ENCODE measurements at regions not wholly inside any gene's neighbourhood (a gene's known extent, or its start where the extent isn't known, plus 50 kb on each side); places are given as distances from the start of the nearest gene placed in this dataset.

DNA sequence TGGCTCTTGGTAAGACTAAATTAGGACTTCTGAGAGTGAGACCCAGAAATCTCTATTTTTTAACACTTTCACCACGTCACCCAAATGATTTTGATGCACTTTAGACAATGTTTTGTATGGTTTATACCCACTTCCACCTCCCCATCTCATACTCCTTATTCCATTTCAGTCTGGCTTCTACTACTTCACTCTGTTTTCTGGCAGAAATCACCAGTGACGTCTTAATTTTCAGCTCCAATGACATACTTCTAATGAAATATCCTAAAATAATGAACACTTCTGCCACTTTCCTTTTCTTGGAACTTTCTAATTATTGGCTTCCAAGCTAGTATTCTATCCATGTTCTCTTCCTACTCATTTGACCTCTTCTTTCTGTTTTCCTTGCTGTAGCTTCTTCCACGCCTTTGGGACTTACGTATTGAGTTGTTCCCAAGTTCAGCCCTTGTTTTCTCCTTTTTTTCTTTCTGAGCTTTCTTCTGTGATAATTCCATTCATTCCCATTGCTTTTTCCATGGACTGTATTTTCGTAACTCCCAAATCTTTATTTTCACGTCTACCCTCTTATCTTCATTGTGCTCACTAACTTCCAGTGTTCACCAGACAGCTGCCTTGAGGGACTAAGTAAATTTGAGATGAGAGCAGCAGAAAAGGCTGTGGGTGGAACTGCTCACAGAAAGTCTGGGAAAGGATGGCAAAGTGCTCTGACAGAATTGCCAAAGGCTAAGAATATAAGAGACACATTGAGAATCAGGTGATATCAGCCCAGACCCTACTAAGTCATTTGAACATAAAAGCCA lies 115.8 kb downstream of the CAPZA3 start:
- Histone ChIP-seq H3K4me3 (ENCODE audit: insufficient read depth, low read depth, low read length) (no peak overlapping the region), H3K9me3 (ENCODE audit: insufficient read depth, low read depth, low read length) (no peaks in the 10 kb centered on the region), H3K27ac (ENCODE audit: low read depth, low read length) (no peak overlapping the region), H3K4me2 (ENCODE audit: low read length) (no peak overlapping the region), H2AFZ (ENCODE audit: low read depth, low read length) (no peak overlapping the region), H3K4me1 (ENCODE audit: insufficient read depth, low read length) (no peaks in the 10 kb centered on the region), H3K36me3 (ENCODE audit: insufficient read depth, low read length) (no peaks in the 10 kb centered on the region), H3K9ac (ENCODE audit: low read length) (no peak overlapping the region), H3K27me3 (ENCODE audit: insufficient read depth, low read length) (no peaks in the 10 kb centered on the region), H4K20me1 (ENCODE audit: insufficient read depth, low read length) (no peaks in the 10 kb centered on the region), H3K79me2 (ENCODE audit: insufficient read depth, low read length) (no peaks in the 10 kb centered on the region)
- DNase-seq (ENCODE audit: low read depth) (no peak), FAIRE-seq (no peak)
- Mint-ChIP-seq H3K4me1 (ENCODE audit: low read depth, unreplicated experiment) (peaks cover 12% of the 10 kb centered on the region), H3K27ac (ENCODE audit: unreplicated experiment) (no peak overlapping the region), H3K4me3 (ENCODE audit: unreplicated experiment) (no peak overlapping the region), H3K27me3 (ENCODE audit: low read depth, unreplicated experiment) (peaks cover 3% of the 10 kb centered on the region), H3K9me3 (ENCODE audit: unreplicated experiment) (no peaks in the 10 kb centered on the region), H3K36me3 (ENCODE audit: low read depth, unreplicated experiment) (no peaks in the 10 kb centered on the region)
- TF ChIP-seq EZH2 (IDR thresholded peaks at IDR 0.05; ENCODE audit: insufficient read depth, low read length): no peak
- TF ChIP-seq, protein P1, sequence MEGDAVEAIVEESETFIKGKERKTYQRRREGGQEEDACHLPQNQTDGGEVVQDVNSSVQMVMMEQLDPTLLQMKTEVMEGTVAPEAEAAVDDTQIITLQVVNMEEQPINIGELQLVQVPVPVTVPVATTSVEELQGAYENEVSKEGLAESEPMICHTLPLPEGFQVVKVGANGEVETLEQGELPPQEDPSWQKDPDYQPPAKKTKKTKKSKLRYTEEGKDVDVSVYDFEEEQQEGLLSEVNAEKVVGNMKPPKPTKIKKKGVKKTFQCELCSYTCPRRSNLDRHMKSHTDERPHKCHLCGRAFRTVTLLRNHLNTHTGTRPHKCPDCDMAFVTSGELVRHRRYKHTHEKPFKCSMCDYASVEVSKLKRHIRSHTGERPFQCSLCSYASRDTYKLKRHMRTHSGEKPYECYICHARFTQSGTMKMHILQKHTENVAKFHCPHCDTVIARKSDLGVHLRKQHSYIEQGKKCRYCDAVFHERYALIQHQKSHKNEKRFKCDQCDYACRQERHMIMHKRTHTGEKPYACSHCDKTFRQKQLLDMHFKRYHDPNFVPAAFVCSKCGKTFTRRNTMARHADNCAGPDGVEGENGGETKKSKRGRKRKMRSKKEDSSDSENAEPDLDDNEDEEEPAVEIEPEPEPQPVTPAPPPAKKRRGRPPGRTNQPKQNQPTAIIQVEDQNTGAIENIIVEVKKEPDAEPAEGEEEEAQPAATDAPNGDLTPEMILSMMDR (IDR thresholded peaks at IDR 0.05; ENCODE audit: insufficient read depth, low read depth, low read length): no peak

DNA sequence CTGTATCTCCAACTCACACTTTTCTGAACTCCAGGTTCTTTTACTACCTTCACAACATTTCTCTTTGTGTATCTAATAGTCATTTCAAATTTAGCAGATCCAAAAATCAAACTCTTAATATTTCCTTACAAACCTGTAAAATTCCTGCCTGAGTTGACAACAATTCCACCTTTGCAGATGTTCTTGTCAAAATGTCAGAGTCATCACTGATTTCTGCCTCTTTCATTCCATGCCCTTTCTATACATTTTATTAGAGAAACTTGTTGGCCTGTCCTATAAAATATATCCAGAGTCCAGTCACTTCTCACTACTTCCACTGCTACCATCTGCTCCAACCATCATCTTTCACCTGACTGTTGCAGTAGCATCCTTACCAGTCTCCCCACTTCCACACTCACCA lies 119.7 kb downstream of the CAPZA3 start:
- Mint-ChIP-seq H3K4me3 (ENCODE audit: unreplicated experiment) (no peak overlapping the region), H3K4me1 (ENCODE audit: low read depth, unreplicated experiment) (no peaks in the 10 kb centered on the region), H3K27ac (ENCODE audit: unreplicated experiment) (no peak overlapping the region), H3K27me3 (ENCODE audit: low read depth, unreplicated experiment) (peaks cover 3% of the 10 kb centered on the region), H3K36me3 (ENCODE audit: low read depth, unreplicated experiment) (no peaks in the 10 kb centered on the region), H3K9me3 (ENCODE audit: unreplicated experiment) (no peaks in the 10 kb centered on the region)
- Histone ChIP-seq H3K9me3 (ENCODE audit: insufficient read depth, low read depth, low read length) (no peaks in the 10 kb centered on the region), H3K36me3 (ENCODE audit: insufficient read depth, low read length) (no peaks in the 10 kb centered on the region), H3K4me2 (ENCODE audit: low read length) (no peak overlapping the region), H4K20me1 (ENCODE audit: insufficient read depth, low read length) (no peaks in the 10 kb centered on the region), H3K4me3 (ENCODE audit: insufficient read depth, low read depth, low read length) (no peak overlapping the region), H3K27me3 (ENCODE audit: insufficient read depth, low read length) (no peaks in the 10 kb centered on the region), H2AFZ (ENCODE audit: low read depth, low read length) (no peak overlapping the region), H3K79me2 (ENCODE audit: insufficient read depth, low read length) (no peaks in the 10 kb centered on the region), H3K9ac (ENCODE audit: low read length) (no peak overlapping the region), H3K4me1 (ENCODE audit: insufficient read depth, low read length) (no peaks in the 10 kb centered on the region), H3K27ac (ENCODE audit: low read depth, low read length) (no peak overlapping the region)
- TF ChIP-seq, protein P1 (IDR thresholded peaks at IDR 0.05; ENCODE audit: insufficient read depth, low read depth, low read length): no peak
- TF ChIP-seq EZH2 (IDR thresholded peaks at IDR 0.05; ENCODE audit: insufficient read depth, low read length): no peak
- no peak for DNase-seq (ENCODE audit: low read depth)
- no peak for FAIRE-seq

DNA sequence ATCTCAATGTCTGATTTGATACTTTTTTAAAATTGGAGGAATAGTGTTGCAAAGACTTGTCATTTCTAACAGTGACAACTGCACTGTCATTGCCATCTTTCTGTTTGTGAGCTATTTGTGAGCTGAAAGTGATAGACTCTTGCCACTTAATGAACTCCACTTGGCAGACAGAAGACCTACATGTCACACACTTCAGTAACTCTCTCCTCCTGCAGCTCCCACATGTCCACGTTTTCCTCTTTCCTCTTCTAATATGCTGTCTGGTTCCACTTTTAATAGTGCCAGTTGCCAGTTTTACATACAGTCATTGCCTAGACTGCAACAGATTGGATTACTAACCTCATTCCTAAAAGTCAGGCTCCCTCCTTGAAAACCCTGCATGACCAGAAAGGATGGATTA lies 121.5 kb downstream of the CAPZA3 start:
- H3K4me3 Mint-ChIP-seq (ENCODE audit: unreplicated experiment): no peak overlapping the region
- peaks cover 3% of the 10 kb centered on the region for H3K27me3 Mint-ChIP-seq (ENCODE audit: low read depth, unreplicated experiment)
- no peak overlapping the region for H3K4me3 ChIP-seq (ENCODE audit: insufficient read depth, low read depth, low read length)
- TF ChIP-seq, protein P1 (IDR thresholded peaks at IDR 0.05; ENCODE audit: insufficient read depth, low read depth, low read length): no peak
- TF ChIP-seq EZH2 (IDR thresholded peaks at IDR 0.05; ENCODE audit: insufficient read depth, low read length): no peak
- no peaks in the 10 kb centered on the region for H4K20me1 ChIP-seq (ENCODE audit: insufficient read depth, low read length)
- no peak overlapping the region for H3K27ac Mint-ChIP-seq (ENCODE audit: unreplicated experiment)
- H3K36me3 Mint-ChIP-seq (ENCODE audit: low read depth, unreplicated experiment): no peaks in the 10 kb centered on the region
- no peaks in the 10 kb centered on the region for H3K79me2 ChIP-seq (ENCODE audit: insufficient read depth, low read length)
- no peak for DNase-seq (ENCODE audit: low read depth)
- H3K36me3 ChIP-seq (ENCODE audit: insufficient read depth, low read length): no peaks in the 10 kb centered on the region
- no peak overlapping the region for H3K4me2 ChIP-seq (ENCODE audit: low read length)
- no peaks in the 10 kb centered on the region for H3K4me1 ChIP-seq (ENCODE audit: insufficient read depth, low read length)
- no peaks in the 10 kb centered on the region for H3K27me3 ChIP-seq (ENCODE audit: insufficient read depth, low read length)
- no peak overlapping the region for H3K9ac ChIP-seq (ENCODE audit: low read length)
- no peaks in the 10 kb centered on the region for H3K9me3 Mint-ChIP-seq (ENCODE audit: unreplicated experiment)
- no peak overlapping the region for H3K27ac ChIP-seq (ENCODE audit: low read depth, low read length)
- no peak for FAIRE-seq
- no peak overlapping the region for H2AFZ ChIP-seq (ENCODE audit: low read depth, low read length)
- no peaks in the 10 kb centered on the region for H3K4me1 Mint-ChIP-seq (ENCODE audit: low read depth, unreplicated experiment)
- H3K9me3 ChIP-seq (ENCODE audit: insufficient read depth, low read depth, low read length): no peaks in the 10 kb centered on the region

All from astrocyte (in vitro differentiated cells and primary cell).